Loucy (cell line): ENCODE measurements at regions not wholly inside any gene's neighbourhood (a gene's known extent, or its start where the extent isn't known, plus 50 kb on each side); places are given as distances from the start of the nearest gene placed in this dataset.

ENCODE experiments used
- CTCF ChIP-seq: fragments of 200-600 bp; sonication (generic); conservative IDR thresholded peaks from 2 replicates; pipeline ENCODE4 v1.5.1; 2014; ENCODE audit warnings: mild to moderate bottlenecking, antibody characterized with exemption, low read length
- EZH2phosphoT487 ChIP-seq: fragments of 200-600 bp; IDR thresholded peaks from 2 replicates; pipeline ENCODE4 v1.6.1; 2018; ENCODE audit warnings: antibody characterized with exemption, mild to moderate bottlenecking, moderate library complexity, borderline replicate concordance

- TF ChIP-seq CTCF, result no peak
- no peak for TF ChIP-seq EZH2phosphoT487
Observed at GRCh38 chr12:24730489-24730896, 218.4 kb downstream of the BCAT1 start.
